IMR-90 (cell line): ENCODE measurements at regions not wholly inside any gene's neighbourhood (a gene's known extent, or its start where the extent isn't known, plus 50 kb on each side); places are given as distances from the start of the nearest gene placed in this dataset.

ENCODE experiments used
- ATAC-seq: fragments of 200-7000 bp; cut with Tn5 transposase; 2 replicates; pipeline ENCODE4 v1.9.1; 2020; ENCODE audit warnings: low read depth, mild to moderate bottlenecking, moderate library complexity
- BruUV-seq: library from RNA; stranded (reverse); fragments of 400-500 nt; replicated peaks from 2 replicates; lab custom pipeline; 2021; lab: Mats Ljungman, UMichigan
- CTCF ChIA-PET: fragments of 300-600 bp; formaldehyde crosslinking; extraction: SDS; loops from one replicate; lab custom pipeline; 2021; ENCODE audit warnings: antibody characterized with exemption; lab: Yijun Ruan, JAX
- POLR2A ChIA-PET: fragments of 300-600 bp; sonication (Branson Sonifier 250); formaldehyde crosslinking; loops from one replicate; lab custom pipeline; 2022; ENCODE audit warnings: antibody characterized with exemption; ENCODE audit not compliant: unreplicated experiment; lab: Charles Lee
- DNase-seq: peaks from one replicate; pipeline ENCODE4 v3.0.0; 2013
- H2AFZ ChIP-seq: replicated peaks from 2 replicates; pipeline ENCODE3; 2013; ENCODE audit warnings: low read length, mild to moderate bottlenecking; ENCODE audit not compliant: poor library complexity
- H2AK5ac ChIP-seq: 2 replicates; pipeline ENCODE4 v1.6.1; 2013; ENCODE audit warnings: low read depth, low read length, inconsistent platforms
- H2AK9ac ChIP-seq: replicated peaks from 2 replicates; pipeline ENCODE3; 2013; ENCODE audit warnings: mild to moderate bottlenecking, low read depth, low read length, moderate library complexity; ENCODE audit not compliant: poor library complexity
- H2BK120ac ChIP-seq: 2 replicates; pipeline ENCODE4 v1.6.1; 2013; ENCODE audit warnings: low read depth, low read length, inconsistent platforms
- H2BK15ac ChIP-seq: 3 replicates; pipeline ENCODE4 v1.6.1; 2013; ENCODE audit warnings: low read depth, low read length, inconsistent platforms
- H2BK20ac ChIP-seq: 2 replicates; pipeline ENCODE4 v1.6.1; 2013; ENCODE audit warnings: low read depth, mild to moderate bottlenecking, inconsistent platforms, low read length, moderate library complexity
- H2BK5ac ChIP-seq: 2 replicates; pipeline ENCODE4 v1.6.1; 2013; ENCODE audit warnings: mild to moderate bottlenecking, low read depth, low read length, inconsistent platforms; ENCODE audit not compliant: poor library complexity, severe bottlenecking
- H3K14ac ChIP-seq: replicated peaks from 2 replicates; pipeline ENCODE4 v1.6.1; 2013; ENCODE audit warnings: low read depth, low read length, inconsistent platforms
- H3K18ac ChIP-seq: 2 replicates; pipeline ENCODE4 v1.6.1; 2013; ENCODE audit warnings: low read depth, low read length, control low read depth
- H3K23ac ChIP-seq: 2 replicates; pipeline ENCODE4 v1.6.1; 2013; ENCODE audit warnings: low read depth, low read length, inconsistent platforms
- H3K27ac ChIP-seq: 2 replicates; pipeline ENCODE4 v1.5.1; 2013; ENCODE audit warnings: mild to moderate bottlenecking, control low read depth, low read length; ENCODE audit not compliant: insufficient read depth
- H3K27me3 ChIP-seq: 2 replicates; pipeline ENCODE4 v1.6.1; 2013; ENCODE audit warnings: low read length; ENCODE audit not compliant: control insufficient read depth, insufficient read depth
- H3K36me3 ChIP-seq: 2 replicates; pipeline ENCODE4 v1.6.1; 2013; ENCODE audit warnings: low read length, mixed read lengths; ENCODE audit not compliant: control insufficient read depth, insufficient read depth
- H3K4ac ChIP-seq: 2 replicates; pipeline ENCODE4 v1.6.1; 2013; ENCODE audit warnings: low read depth, low read length, inconsistent platforms
- H3K4me1 ChIP-seq: 2 replicates; pipeline ENCODE4 v1.6.1; 2013; ENCODE audit warnings: low read length, mixed read lengths; ENCODE audit not compliant: control insufficient read depth, insufficient read depth
- H3K4me2 ChIP-seq: 2 replicates; pipeline ENCODE4 v1.6.1; 2013; ENCODE audit warnings: low read depth, mild to moderate bottlenecking, control low read depth, low read length, moderate library complexity
- H3K4me3 ChIP-seq: 2 replicates; pipeline ENCODE4 v1.5.1; 2013; ENCODE audit warnings: low read depth, mild to moderate bottlenecking, control low read depth, low read length, moderate library complexity; ENCODE audit not compliant: insufficient read depth
- H3K56ac ChIP-seq: 2 replicates; pipeline ENCODE4 v1.6.1; 2013; ENCODE audit warnings: low read length, inconsistent platforms; ENCODE audit not compliant: insufficient read depth; ENCODE audit errors: extremely low read depth
- H3K79me1 ChIP-seq, 2 experiments: 2 replicates each; pipeline ENCODE4 v1.6.1; 2013; ENCODE audit warnings: low read length in 2 of 2, inconsistent platforms in 1 of 2, low read depth in 1 of 2
- H3K9ac ChIP-seq: 2 replicates; pipeline ENCODE4 v1.6.1; 2013; ENCODE audit warnings: low read depth, low read length, control low read depth
- H3K9me1 ChIP-seq: 2 replicates; pipeline ENCODE4 v1.6.1; 2013; ENCODE audit warnings: low read length, inconsistent platforms; ENCODE audit not compliant: insufficient read depth
- H3K9me3 ChIP-seq: 2 replicates; pipeline ENCODE4 v1.6.1; 2013; ENCODE audit warnings: low read length; ENCODE audit not compliant: control insufficient read depth, insufficient read depth
- H4K20me1 ChIP-seq: 2 replicates; pipeline ENCODE4 v1.6.1; 2013; ENCODE audit warnings: low read length, inconsistent platforms; ENCODE audit not compliant: insufficient read depth
- H4K5ac ChIP-seq: 2 replicates; pipeline ENCODE4 v1.6.1; 2013; ENCODE audit warnings: mild to moderate bottlenecking, low read depth, low read length, control low read depth
- H4K8ac ChIP-seq, 2 experiments: 2 replicates each; pipeline ENCODE4 v1.6.1; 2013; ENCODE audit warnings: low read depth in 2 of 2, low read length in 2 of 2, control low read depth in 1 of 2, inconsistent platforms in 1 of 2
- H4K91ac ChIP-seq: 2 replicates; pipeline ENCODE4 v1.6.1; 2013; ENCODE audit warnings: low read depth, low read length, inconsistent platforms; ENCODE audit not compliant: insufficient read depth
- BHLHE40 ChIP-seq: fragments of 150-350 bp; IDR thresholded peaks from 2 replicates; pipeline ENCODE4 v1.6.1; 2016; ENCODE audit warnings: mild to moderate bottlenecking, low read depth, low read length
- CEBPB ChIP-seq: IDR thresholded peaks from 2 replicates; pipeline ENCODE4 v1.6.1; 2012; ENCODE audit warnings: low read depth, low read length, improper control_type of control experiment
- CHD1 ChIP-seq: IDR thresholded peaks from 2 replicates; pipeline ENCODE4 v1.6.1; 2012; ENCODE audit warnings: low read depth, low read length, improper control_type of control experiment
- CTCF ChIP-seq: conservative IDR thresholded peaks from 2 replicates; pipeline ENCODE4 v1.5.1; 2012; ENCODE audit warnings: mild to moderate bottlenecking, low read depth, low read length, improper control_type of control experiment
- ELK1 ChIP-seq: fragments of 150-350 bp; IDR thresholded peaks from 2 replicates; pipeline ENCODE4 v1.6.1; 2016; ENCODE audit warnings: low read depth, mild to moderate bottlenecking, low read length, moderate library complexity, borderline replicate concordance
- FOS ChIP-seq: fragments of 150-350 bp; IDR thresholded peaks from 2 replicates; pipeline ENCODE4 v1.6.1; 2016; ENCODE audit warnings: low read depth, low read length
- MAZ ChIP-seq: IDR thresholded peaks from 2 replicates; pipeline ENCODE4 v1.6.1; 2012; ENCODE audit warnings: low read depth, mild to moderate bottlenecking, low read length, improper control_type of control experiment, moderate library complexity, borderline replicate concordance
- MXI1 ChIP-seq: IDR thresholded peaks from 2 replicates; pipeline ENCODE4 v1.6.1; 2012; ENCODE audit warnings: low read depth, mild to moderate bottlenecking, low read length, moderate library complexity, borderline replicate concordance
- NFE2L2 ChIP-seq: fragments of 150-350 bp; IDR thresholded peaks from 2 replicates; pipeline ENCODE4 v1.6.1; 2016; ENCODE audit warnings: low read depth, mild to moderate bottlenecking, low read length
- POLR2A ChIP-seq: IDR thresholded peaks from 2 replicates; pipeline ENCODE4 v1.6.1; 2012; ENCODE audit warnings: mild to moderate bottlenecking, low read depth, low read length
- RAD21 ChIP-seq: IDR thresholded peaks from 2 replicates; pipeline ENCODE4 v1.6.1; 2012; ENCODE audit warnings: low read length, improper control_type of control experiment
- RCOR1 ChIP-seq: IDR thresholded peaks from 2 replicates; pipeline ENCODE4 v1.6.1; 2012; ENCODE audit warnings: mild to moderate bottlenecking, low read length, improper control_type of control experiment; ENCODE audit not compliant: insufficient replicate concordance
- RFX5 ChIP-seq: IDR thresholded peaks from 2 replicates; pipeline ENCODE4 v1.8.0; 2012; ENCODE audit warnings: low read depth, mild to moderate bottlenecking, low read length, moderate library complexity
- SMC3 ChIP-seq: fragments of 150-350 bp; IDR thresholded peaks from 2 replicates; pipeline ENCODE4 v1.6.1; 2016; ENCODE audit warnings: low read depth, mild to moderate bottlenecking, antibody characterized with exemption, low read length, moderate library complexity
- WGBS, 2 experiments: methylation state at CpG; one replicate each; pipeline versions ENCODE4 v1.1.5 to v1.1.7; 2013; ENCODE audit warnings: missing lambda C conversion rate in 2 of 2; ENCODE audit not compliant: insufficient read length in 1 of 2; ENCODE audit errors: extremely low coverage in 2 of 2; 5-methylcytosine and 5-hydroxymethylcytosine counted together
- dilution Hi-C: fragments of 300-500 bp; cut with HindIII; formaldehyde crosslinking; loops from one replicate; pipeline ENCODE4 v1.14.3; 2018; ENCODE audit warnings: low sequenced_read_pairs; ENCODE audit not compliant: unreplicated experiment
- in situ Hi-C: fragments of 300-500 bp; cut with MboI; formaldehyde crosslinking; loops from 3 replicates; pipeline ENCODE4 v1.14.3; 2019; ENCODE audit warnings: low sequenced_read_pairs, inconsistent platforms, mixed read lengths
- intact Hi-C: fragments of 100-400 bp; cut with micrococcal nuclease; formaldehyde crosslinking; loops from 2 replicates; pipeline ENCODE4 v1.10.0; 2022
- TF ChIP-seq, protein P1 (sequence below): fragments of 150-350 bp; IDR thresholded peaks from 2 replicates; pipeline ENCODE4 v1.6.1; 2017; ENCODE audit warnings: mild to moderate bottlenecking, antibody characterized with exemption, low read length, low read depth

DNA sequence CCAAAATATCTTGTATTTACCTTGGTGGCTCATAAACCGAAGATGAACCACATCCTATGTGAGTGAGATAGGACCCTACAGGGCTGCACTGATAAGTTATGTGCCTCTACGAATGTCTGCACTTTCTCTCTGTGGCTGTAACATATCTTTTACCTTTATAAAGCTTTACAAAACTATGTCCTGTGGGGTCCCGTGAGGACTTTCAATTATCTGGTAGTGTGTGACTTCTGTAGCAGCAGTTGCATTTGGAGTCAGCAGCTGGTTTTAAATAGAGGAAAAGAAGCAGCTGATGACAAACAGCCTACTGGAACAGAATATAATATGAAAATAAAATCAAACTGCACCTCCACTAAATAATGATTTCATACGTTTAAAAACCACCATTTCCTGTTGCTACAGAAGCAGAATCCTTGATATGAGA is 222.4 kb upstream of the GNAI1 start:
- Histone ChIP-seq H3K79me1 (no peaks in the 10 kb centered on the region), H2BK20ac (no peak overlapping the region), H3K56ac (no peak overlapping the region), H3K4ac (no peak overlapping the region), H4K20me1 (no peaks in the 10 kb centered on the region), H3K14ac (0 out of 2 replicates have a peak overlapping the region, but pooled peaks have one; percentile 4), H3K9me3 (peaks cover 6% of the 10 kb centered on the region), H3K18ac (no peak overlapping the region), H2AK5ac (no peak overlapping the region), H3K4me3 (no peak overlapping the region), H2AK9ac (no peak overlapping the region), H3K4me1 (no peaks in the 10 kb centered on the region), H3K23ac (no peak overlapping the region), H2BK120ac (no peak overlapping the region; the same call in 1 of the 2 replicates), H2AFZ (no peak overlapping the region), H4K5ac (no peak overlapping the region), H4K8ac (no peak overlapping the region), H3K9ac (no peak overlapping the region), H4K91ac (no peak overlapping the region), H2BK5ac (no peak overlapping the region), H3K9me1 (no peaks in the 10 kb centered on the region), H3K27me3 (no peaks in the 10 kb centered on the region), H2BK15ac (no peak overlapping the region), H3K36me3 (no peaks in the 10 kb centered on the region), H3K27ac (no peak overlapping the region), H3K4me2 (no peak overlapping the region)
- TF ChIP-seq MXI1 = no peak
- no peak for TF ChIP-seq CHD1
- TF ChIP-seq, protein P1, sequence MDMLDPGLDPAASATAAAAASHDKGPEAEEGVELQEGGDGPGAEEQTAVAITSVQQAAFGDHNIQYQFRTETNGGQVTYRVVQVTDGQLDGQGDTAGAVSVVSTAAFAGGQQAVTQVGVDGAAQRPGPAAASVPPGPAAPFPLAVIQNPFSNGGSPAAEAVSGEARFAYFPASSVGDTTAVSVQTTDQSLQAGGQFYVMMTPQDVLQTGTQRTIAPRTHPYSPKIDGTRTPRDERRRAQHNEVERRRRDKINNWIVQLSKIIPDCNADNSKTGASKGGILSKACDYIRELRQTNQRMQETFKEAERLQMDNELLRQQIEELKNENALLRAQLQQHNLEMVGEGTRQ = no peak
- TF ChIP-seq BHLHE40 = no peak
- no peak for TF ChIP-seq NFE2L2
- TF ChIP-seq ELK1 = no peak
- no peak for TF ChIP-seq FOS
- TF ChIP-seq CTCF = no peak
- TF ChIP-seq RFX5 = no peak
- TF ChIP-seq SMC3 = no peak
- TF ChIP-seq MAZ = no peak
- no peak for TF ChIP-seq RCOR1
- no peak for TF ChIP-seq RAD21
- no peak for TF ChIP-seq POLR2A
- TF ChIP-seq CEBPB = no peak
- POLR2A ChIA-PET = no interaction called here
- CTCF ChIA-PET = no interaction called here
- ATAC-seq (no peak), DNase-seq (no peak)
- WGBS, 2 experiments = no CpG with 5 or more reads among the region's 4 CpGs
- in situ Hi-C loops = no loop called here
- dilution Hi-C loops = no loop called here
- intact Hi-C loops = no loop called here
- BruUV-seq = no TSS peak
